NT2/D1 (cell line): ENCODE measurements at regions not wholly inside any gene's neighbourhood (a gene's known extent, or its start where the extent isn't known, plus 50 kb on each side); places are given as distances from the start of the nearest gene placed in this dataset.

ENCODE experiments used
- YY1 ChIP-seq: IDR thresholded peaks from 2 replicates; pipeline ENCODE4 v1.6.1; 2011; ENCODE audit not compliant: insufficient read length, insufficient read depth
- ZNF274 ChIP-seq: IDR thresholded peaks from 2 replicates; pipeline ENCODE4 v1.6.1; 2011; ENCODE audit warnings: mild to moderate bottlenecking, low read depth, low read length

DNA sequence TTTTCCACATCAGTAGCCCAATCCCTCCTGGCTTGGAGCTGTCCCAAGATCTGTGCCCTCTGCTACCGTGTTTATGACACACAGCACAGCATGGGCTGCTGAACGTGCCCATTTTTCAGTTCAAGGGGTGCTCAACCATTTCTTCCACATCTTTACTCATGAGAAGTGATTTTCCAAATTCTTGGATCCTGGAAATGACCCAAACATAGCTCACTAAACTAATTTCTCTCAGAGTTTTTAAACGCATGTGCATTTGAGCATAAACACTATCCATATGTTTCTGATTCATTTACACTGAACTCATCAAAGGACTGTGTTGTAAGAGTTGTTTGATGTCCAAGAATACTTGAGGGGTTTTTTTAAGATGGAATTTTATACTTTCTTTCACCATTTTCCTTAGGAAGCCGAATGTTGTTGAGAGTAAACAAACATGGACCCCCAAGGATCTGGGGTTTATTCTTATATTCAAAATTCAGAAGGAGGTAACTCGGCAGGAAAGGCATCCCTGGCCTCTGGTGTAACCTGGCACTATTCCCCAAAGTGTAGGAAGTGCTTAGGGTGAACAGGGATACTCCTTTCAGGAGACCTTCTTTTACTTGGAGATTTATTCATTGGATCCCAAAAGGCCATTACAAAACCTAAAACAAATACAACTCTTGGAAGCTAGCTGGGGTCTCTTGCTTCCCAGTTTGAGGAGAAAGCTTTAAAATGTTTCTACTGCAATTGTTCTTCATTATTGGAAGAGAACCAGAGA is 215.0 kb downstream of the BMP4 start:
- no peak for TF ChIP-seq ZNF274
- no peak for TF ChIP-seq YY1
